ENCODE measurements at regions not wholly inside any gene's neighbourhood (a gene's known extent, or its start where the extent isn't known, plus 50 kb on each side); places are given as distances from the start of the nearest gene placed in this dataset.

DNA sequence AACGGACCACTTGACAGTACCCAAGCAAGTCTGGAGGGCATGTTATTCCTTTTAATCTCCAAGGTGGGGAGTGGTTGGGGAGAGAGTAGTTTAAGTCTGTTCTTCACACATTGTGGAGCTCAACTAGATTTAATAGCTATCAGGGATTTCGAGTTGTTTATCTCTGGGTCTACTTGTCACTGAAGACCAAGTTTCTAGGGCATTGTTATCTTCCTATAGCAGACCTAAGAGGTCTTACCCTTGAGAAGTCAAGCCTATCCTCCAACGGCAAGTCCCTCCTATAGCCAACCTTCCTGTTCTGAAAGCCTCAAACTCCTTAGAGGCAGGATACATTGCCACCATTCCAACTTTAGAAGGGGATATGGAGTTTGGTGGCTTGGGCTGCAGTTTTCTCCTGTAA is 164.5 kb upstream of the MOCS1 start:
- no peak for DNase-seq (ENCODE audit: extremely low read depth, low read depth)
- no peak for TF ChIP-seq CTCF (IDR thresholded peaks at IDR 0.05; ENCODE audit: low read depth, low read length, missing control alignments)
- no peak overlapping the region for H3K4me3 ChIP-seq (replicated peaks; ENCODE audit: low read depth, low read length)

GRCh38 chr6:40097590-40097989 is 163.3 kb upstream of the MOCS1 start:
- no peak for TF ChIP-seq CTCF (IDR thresholded peaks at IDR 0.05; ENCODE audit: low read depth, low read length, missing control alignments)
- DNase-seq (ENCODE audit: extremely low read depth, low read depth), result no peak
- no peak overlapping the region for H3K4me3 ChIP-seq (replicated peaks; ENCODE audit: low read depth, low read length)

DNA sequence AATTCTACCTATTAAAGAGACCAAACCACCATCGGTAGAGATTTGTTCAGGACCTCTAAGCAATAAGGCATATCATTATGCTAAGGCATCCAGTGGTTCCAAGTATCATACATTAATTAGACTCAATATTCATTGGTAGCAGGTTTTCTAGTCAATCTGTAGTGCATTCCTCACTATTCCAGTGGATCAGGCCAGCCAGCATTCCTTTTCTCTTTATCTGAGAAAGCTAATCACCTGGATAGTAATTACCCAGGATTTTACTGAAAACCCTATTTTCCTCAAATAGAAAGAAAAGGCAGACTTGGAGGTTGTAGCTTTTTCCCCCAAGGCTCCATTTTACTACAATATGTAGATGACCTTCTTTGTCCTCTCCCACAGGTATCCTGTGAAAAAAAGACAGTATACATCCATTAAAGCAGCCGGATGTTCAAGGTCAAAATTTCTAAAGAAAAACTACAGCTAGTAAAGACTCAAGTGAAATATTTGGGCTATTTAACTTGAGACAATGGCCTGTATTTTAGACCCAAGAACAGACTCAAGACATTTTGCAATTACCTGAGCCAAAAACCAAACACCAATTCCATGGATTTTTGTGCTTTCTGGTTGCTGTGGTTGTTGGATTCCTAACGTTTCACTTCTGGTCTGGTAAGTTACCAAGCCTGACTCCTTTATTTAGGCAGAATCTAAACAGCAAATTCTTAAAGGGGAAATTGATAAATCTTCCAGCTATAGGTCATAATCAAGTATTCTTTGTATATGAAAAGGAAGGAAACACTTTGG is 149.1 kb upstream of the MOCS1 start:
- H3K4me3 ChIP-seq (replicated peaks; ENCODE audit: low read depth, low read length), result no peak overlapping the region
- no peak for DNase-seq (ENCODE audit: extremely low read depth, low read depth)
- no peak for TF ChIP-seq CTCF (IDR thresholded peaks at IDR 0.05; ENCODE audit: low read depth, low read length, missing control alignments)

DNA sequence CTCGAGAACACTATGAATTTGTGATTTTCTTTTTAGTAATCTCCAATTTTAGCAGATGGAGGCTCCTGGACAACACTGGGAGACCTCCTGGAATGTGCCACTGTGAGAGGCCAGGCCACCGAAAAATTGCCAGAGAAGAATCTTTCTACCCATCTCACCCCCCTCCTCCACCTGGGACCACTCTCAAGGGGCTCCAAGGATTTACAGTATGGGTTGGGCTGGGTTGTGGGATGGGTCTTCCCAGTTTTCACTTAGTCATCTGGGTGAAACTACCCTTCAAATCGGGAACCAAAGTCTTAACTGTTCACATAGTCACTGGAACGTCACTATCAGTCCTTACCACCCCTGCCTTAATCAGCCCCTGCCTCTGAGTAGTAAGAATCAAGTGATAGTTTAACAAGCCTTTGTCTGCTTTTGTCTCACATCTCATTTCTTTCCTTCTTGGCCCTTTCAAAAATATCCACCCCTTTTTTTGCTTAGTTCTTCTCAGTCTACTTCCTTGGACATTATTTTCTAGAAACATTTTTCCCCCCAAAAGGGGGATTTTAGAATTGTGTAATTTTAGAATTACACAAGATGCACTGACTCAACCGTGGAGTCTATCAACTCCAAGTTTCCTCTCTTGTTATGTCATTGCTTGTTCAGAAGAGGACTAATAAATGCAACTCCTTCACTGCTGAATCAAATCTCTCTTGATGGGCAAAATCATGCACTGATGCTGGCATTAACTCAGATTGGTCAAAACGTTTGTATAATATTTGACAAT is 148.2 kb upstream of the MOCS1 start:
- no peak for DNase-seq (ENCODE audit: extremely low read depth, low read depth)
- TF ChIP-seq CTCF (IDR thresholded peaks at IDR 0.05; ENCODE audit: low read depth, low read length, missing control alignments), result no peak
- H3K4me3 ChIP-seq (replicated peaks; ENCODE audit: low read depth, low read length), result no peak overlapping the region

DNA sequence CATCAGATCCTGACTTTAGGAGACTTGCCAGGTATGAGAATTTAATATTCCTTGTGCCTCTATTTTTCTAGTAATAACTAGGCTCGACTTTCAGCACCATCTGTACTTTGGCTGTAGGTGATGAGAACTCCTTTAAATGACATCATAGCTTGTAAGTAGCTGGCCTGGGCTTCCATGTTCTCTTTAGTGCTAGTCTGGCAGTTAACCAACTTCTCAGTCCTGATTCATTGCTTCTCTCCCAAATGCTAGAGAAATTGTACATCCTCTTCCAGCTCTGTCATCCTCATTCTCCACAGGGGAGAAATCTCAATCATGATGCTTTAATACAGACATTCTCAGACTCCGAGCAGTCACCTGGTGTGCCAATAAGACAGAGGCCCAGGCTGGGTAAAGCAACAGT is 143.5 kb upstream of the MOCS1 start:
- H3K4me3 ChIP-seq (replicated peaks; ENCODE audit: low read depth, low read length), result no peak overlapping the region
- TF ChIP-seq CTCF (IDR thresholded peaks at IDR 0.05; ENCODE audit: low read depth, low read length, missing control alignments), result no peak
- no peak for DNase-seq (ENCODE audit: extremely low read depth, low read depth)

- no peak for TF ChIP-seq CTCF (IDR thresholded peaks at IDR 0.05; ENCODE audit: low read depth, low read length, missing control alignments)
Measured at GRCh38 chr6:40077315-40077714, 143.1 kb upstream of the MOCS1 start.

More at GRCh38 chr6:40077315-40077714, 143.1 kb upstream of the MOCS1 start:
- no peak for DNase-seq (ENCODE audit: extremely low read depth, low read depth)
- H3K4me3 ChIP-seq (replicated peaks; ENCODE audit: low read depth, low read length), result no peak overlapping the region

All from HFF-Myc (cell line).